HCT116 (cell line): ENCODE measurements at regions not wholly inside any gene's neighbourhood (a gene's known extent, or its start where the extent isn't known, plus 50 kb on each side); places are given as distances from the start of the nearest gene placed in this dataset.

Source experiments
- ATAC-seq: fragments of 200-7000 bp; cut with Tn5 transposase; 2 replicates; pipeline ENCODE4 v1.9.1; 2020; ENCODE audit warnings: mild to moderate bottlenecking, moderate library complexity
- BruUV-seq: library from RNA; stranded (reverse); fragments of 400-500 nt; replicated peaks from 2 replicates; lab custom pipeline; 2021; lab: Mats Ljungman, UMichigan
- CTCF ChIA-PET: fragments of 300-600 bp; sonication (Branson Sonifier 250); formaldehyde crosslinking; loops from one replicate; lab custom pipeline; 2021; ENCODE audit warnings: antibody characterized with exemption; lab: Charles Lee
- POLR2A ChIA-PET: fragments of 300-600, 350-600 bp; sonication (Branson Sonifier 250); formaldehyde crosslinking; loops from one replicate; lab custom pipeline; 2021; ENCODE audit warnings: antibody characterized with exemption; lab: Charles Lee
- RAD21 ChIA-PET, 2 experiments: fragments of 300-600 bp; sonication (Branson Sonifier 250); formaldehyde crosslinking; loops; one replicate each; lab custom pipeline; 2023; ENCODE audit warnings: low total read pairs in 2 of 2; ENCODE audit not compliant: uncharacterized antibody in 2 of 2, unreplicated experiment in 2 of 2, low non-redundant PET in 1 of 2; lab: Charles Lee
- DNase-seq: peaks from one replicate; pipeline ENCODE4 v3.0.0-alpha.2; 2010; ENCODE audit warnings: low read depth, low spot score
- H2AFZ ChIP-seq: fragments of 200-600 bp; shearing (Covaris generic), sonication (generic); 2 replicates; pipeline ENCODE4 v1.6.1; 2017; ENCODE audit warnings: low read depth, mixed run types, mixed read lengths, antibody characterized with exemption, low read length; ENCODE audit not compliant: poor library complexity, severe bottlenecking
- H3K27ac ChIP-seq: 2 replicates; pipeline ENCODE4 v1.5.1; 2012; ENCODE audit warnings: low read depth, low read length
- H3K27me3 ChIP-seq: fragments of 200-600 bp; sonication (generic); 2 replicates; pipeline ENCODE4 v1.6.1; 2016; ENCODE audit warnings: mixed run types, low read length, mixed read lengths; ENCODE audit not compliant: insufficient read depth
- H3K36me3 ChIP-seq, 2 experiments: fragments of 200-500 bp in 1 of 2; fragments of 200-600 bp in 1 of 2; sonication (Bioruptor generic) in 1 of 2; sonication (generic) in 1 of 2; 2 replicates each; pipeline versions ENCODE4 v1.5.1 to v1.6.1; 2014 to 2016; ENCODE audit warnings: low read length in 2 of 2, inconsistent platforms in 1 of 2, mixed read lengths in 1 of 2, mixed run types in 1 of 2; ENCODE audit not compliant: insufficient read depth in 2 of 2, control insufficient read depth in 1 of 2
- H3K4me1 ChIP-seq, 2 experiments: fragments of 200-600 bp in 1 of 2; sonication (generic) in 1 of 2; 2 replicates each; pipeline versions ENCODE4 v1.5.1 to v1.6.1; 2012 to 2017; ENCODE audit warnings: low read length in 2 of 2, inconsistent platforms in 1 of 2, mild to moderate bottlenecking in 1 of 2, mixed read lengths in 1 of 2, mixed run types in 1 of 2, moderate library complexity in 1 of 2; ENCODE audit not compliant: insufficient read depth in 2 of 2, control insufficient read depth in 1 of 2
- H3K4me2 ChIP-seq: fragments of 200-600 bp; sonication (generic); 2 replicates; pipeline ENCODE4 v1.6.1; 2017; ENCODE audit warnings: mixed run types, low read length, mixed read lengths
- H3K4me3 ChIP-seq, 2 experiments: fragments of 200-600 bp in 1 of 2; sonication (generic) in 1 of 2; replicated peaks in 1 of 2; 2 replicates each; pipeline ENCODE4 v1.5.1; 2011 to 2016; ENCODE audit warnings: low read length in 2 of 2, control low read depth in 1 of 2, low read depth in 1 of 2, mild to moderate bottlenecking in 1 of 2, mixed read lengths in 1 of 2, mixed run types in 1 of 2
- H3K79me2 ChIP-seq: fragments of 200-600 bp; sonication (generic); 2 replicates; pipeline ENCODE4 v1.6.1; 2017; ENCODE audit warnings: mild to moderate bottlenecking, mixed run types, low read length, moderate library complexity, mixed read lengths; ENCODE audit not compliant: insufficient read depth
- H3K9ac ChIP-seq: fragments of 200-600 bp; sonication (generic); 2 replicates; pipeline ENCODE4 v1.6.1; 2016; ENCODE audit warnings: low read length, mixed read lengths
- H3K9me2 ChIP-seq: fragments of 200-600 bp; sonication (generic), shearing (Covaris generic); 2 replicates; pipeline ENCODE4 v1.6.1; 2017; ENCODE audit warnings: mixed run types, mild to moderate bottlenecking, moderate library complexity; ENCODE audit not compliant: insufficient read depth
- H3K9me3 ChIP-seq, 2 experiments: fragments of 200-500 bp in 1 of 2; fragments of 200-600 bp in 1 of 2; sonication (Bioruptor generic) in 1 of 2; sonication (generic) in 1 of 2; 2 replicates each; pipeline ENCODE4 v1.6.1; 2014 to 2017; ENCODE audit warnings: low read length in 2 of 2, mixed read lengths in 2 of 2, inconsistent platforms in 1 of 2, low read depth in 1 of 2, mild to moderate bottlenecking in 1 of 2, mixed run types in 1 of 2, moderate library complexity in 1 of 2; ENCODE audit not compliant: control insufficient read depth in 1 of 2, insufficient read depth in 1 of 2
- H4K20me1 ChIP-seq: fragments of 200-600 bp; sonication (generic), shearing (Covaris generic); 2 replicates; pipeline ENCODE4 v1.6.1; 2017; ENCODE audit warnings: mixed run types, mild to moderate bottlenecking, moderate library complexity; ENCODE audit not compliant: insufficient read depth
- FOSL1 ChIP-seq: IDR thresholded peaks from 2 replicates; pipeline ENCODE4 v1.6.1; 2012; ENCODE audit warnings: low read depth
- JUND ChIP-seq: IDR thresholded peaks from 2 replicates; pipeline ENCODE4 v1.6.1; 2012
- MAX ChIP-seq: IDR thresholded peaks from 2 replicates; pipeline ENCODE4 v1.6.1; 2012
- RAD21 ChIP-seq: IDR thresholded peaks from 2 replicates; pipeline ENCODE4 v1.6.1; 2012; ENCODE audit warnings: low read depth, mild to moderate bottlenecking
- YY1 ChIP-seq: IDR thresholded peaks from 2 replicates; pipeline ENCODE4 v1.6.1; 2011; ENCODE audit warnings: low read length, low read depth, moderate library complexity, mild to moderate bottlenecking; ENCODE audit not compliant: insufficient replicate concordance; ENCODE audit errors: extremely low read depth
- ZFX ChIP-seq: fragments of 450-650 bp; IDR thresholded peaks from 2 replicates; pipeline ENCODE4 v1.6.1; 2017
- ZNF274 ChIP-seq: fragments of 200-500 bp; sonication (Bioruptor generic); IDR thresholded peaks from 2 replicates; pipeline ENCODE4 v1.6.1; 2014; ENCODE audit warnings: mild to moderate bottlenecking, low read depth, low read length, inconsistent platforms
- intact Hi-C: fragments of 100-400 bp; cut with micrococcal nuclease; formaldehyde crosslinking; loops from 2 replicates; pipeline ENCODE4 v1.10.0; 2022
- TF ChIP-seq, protein P1 (sequence below), 3 experiments: fragments of 200-600 bp in 1 of 3; sonication (generic) in 1 of 3; IDR thresholded peaks in 2 of 3; conservative IDR thresholded peaks in 1 of 3; 2 replicates each; pipeline ENCODE4 v1.5.1; 2012 to 2017; ENCODE audit warnings: low read depth in 2 of 3, low read length in 2 of 3, antibody characterized with exemption in 1 of 3, borderline replicate concordance in 1 of 3, control low read depth in 1 of 3, mild to moderate bottlenecking in 1 of 3, mixed read lengths in 1 of 3, mixed run types in 1 of 3, moderate library complexity in 1 of 3; ENCODE audit not compliant: insufficient read depth in 1 of 3

GRCh38 chr11:119788096-119788883 is 59.3 kb upstream of the NECTIN1 start:
- ATAC-seq = no peak
- POLR2A ChIA-PET = no interaction called here
- Histone ChIP-seq H3K4me2 (no peak overlapping the region), H4K20me1 (no peaks in the 10 kb centered on the region), H3K4me1 (peaks cover 0 to 12% of the 10 kb centered on the region in 2 experiments; a peak in 2 of 4 replicates), H3K27ac (no peak overlapping the region), H3K4me3 (no peak overlapping the region), H3K27me3 (no peaks in the 10 kb centered on the region), H3K79me2 (no peaks in the 10 kb centered on the region), H2AFZ (no peak overlapping the region), H3K36me3 (no peaks in the 10 kb centered on the region), H3K9ac (no peak overlapping the region), H3K9me3 (no peaks in the 10 kb centered on the region), H3K9me2 (no peaks in the 10 kb centered on the region)
- no TSS peak for BruUV-seq
- RAD21 ChIA-PET = no interaction called here
- DNase-seq = no peak
- intact Hi-C loops = no loop called here
- CTCF ChIA-PET = no interaction called here
- no peak for TF ChIP-seq YY1
- no peak for TF ChIP-seq ZFX
- TF ChIP-seq RAD21 = no peak
- TF ChIP-seq MAX = no peak
- no peak for TF ChIP-seq JUND
- no peak for TF ChIP-seq ZNF274

DNA sequence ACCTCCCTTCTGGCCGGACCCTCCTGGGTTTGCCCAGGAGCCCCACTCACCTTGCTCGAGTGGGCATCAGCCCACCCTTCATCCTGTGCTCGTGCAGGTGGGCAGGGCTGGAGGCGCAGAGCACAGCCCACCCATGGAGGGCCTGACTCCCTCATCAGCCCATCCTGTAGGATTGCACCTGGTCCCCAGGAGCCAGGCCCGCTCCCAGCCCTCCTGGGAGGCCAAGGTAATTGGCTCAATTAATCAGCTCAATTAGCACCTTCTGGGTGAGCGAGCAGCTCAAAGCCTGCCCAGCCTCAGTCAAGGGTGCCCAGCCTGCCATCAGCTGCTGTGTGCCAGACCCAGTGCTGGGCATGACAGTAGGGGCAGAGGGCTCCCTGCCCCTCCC is 58.1 kb upstream of the NECTIN1 start:
- no TSS peak for BruUV-seq
- ChIA-PET CTCF (no interaction called here), POLR2A (no interaction called here), RAD21 (no interaction called here)
- H3K9me2 ChIP-seq = no peaks in the 10 kb centered on the region
- no peaks in the 10 kb centered on the region for H3K36me3 ChIP-seq
- H3K4me2 ChIP-seq = no peak overlapping the region
- no peaks in the 10 kb centered on the region for H3K9me3 ChIP-seq
- no peak overlapping the region for H3K9ac ChIP-seq
- H3K79me2 ChIP-seq = no peaks in the 10 kb centered on the region
- TF ChIP-seq FOSL1 (no peak), ZNF274 (no peak), JUND (no peak)
- TF ChIP-seq, protein P1, sequence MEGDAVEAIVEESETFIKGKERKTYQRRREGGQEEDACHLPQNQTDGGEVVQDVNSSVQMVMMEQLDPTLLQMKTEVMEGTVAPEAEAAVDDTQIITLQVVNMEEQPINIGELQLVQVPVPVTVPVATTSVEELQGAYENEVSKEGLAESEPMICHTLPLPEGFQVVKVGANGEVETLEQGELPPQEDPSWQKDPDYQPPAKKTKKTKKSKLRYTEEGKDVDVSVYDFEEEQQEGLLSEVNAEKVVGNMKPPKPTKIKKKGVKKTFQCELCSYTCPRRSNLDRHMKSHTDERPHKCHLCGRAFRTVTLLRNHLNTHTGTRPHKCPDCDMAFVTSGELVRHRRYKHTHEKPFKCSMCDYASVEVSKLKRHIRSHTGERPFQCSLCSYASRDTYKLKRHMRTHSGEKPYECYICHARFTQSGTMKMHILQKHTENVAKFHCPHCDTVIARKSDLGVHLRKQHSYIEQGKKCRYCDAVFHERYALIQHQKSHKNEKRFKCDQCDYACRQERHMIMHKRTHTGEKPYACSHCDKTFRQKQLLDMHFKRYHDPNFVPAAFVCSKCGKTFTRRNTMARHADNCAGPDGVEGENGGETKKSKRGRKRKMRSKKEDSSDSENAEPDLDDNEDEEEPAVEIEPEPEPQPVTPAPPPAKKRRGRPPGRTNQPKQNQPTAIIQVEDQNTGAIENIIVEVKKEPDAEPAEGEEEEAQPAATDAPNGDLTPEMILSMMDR (IDR thresholded peaks at IDR 0.05 in 2 of 3, conservative IDR thresholded peaks at IDR 0.05 in 1 of 3; ENCODE audit: borderline replicate concordance in 1 of 3, insufficient read depth in 1 of 3, low read depth in 2 of 3, low read length in 2 of 3) = no peak
- peaks cover 0 to 12% of the 10 kb centered on the region in 2 experiments; a peak in 2 of 4 replicates for H3K4me1 ChIP-seq
- intact Hi-C loops = no loop called here
- no peak overlapping the region for H2AFZ ChIP-seq
- DNase-seq (no peak), ATAC-seq (no peak)
- H3K4me3 ChIP-seq = no peak overlapping the region
- no peaks in the 10 kb centered on the region for H4K20me1 ChIP-seq
- H3K27ac ChIP-seq = no peak overlapping the region
- no peaks in the 10 kb centered on the region for H3K27me3 ChIP-seq
